ENCODE measurements at regions not wholly inside any gene's neighbourhood (a gene's known extent, or its start where the extent isn't known, plus 50 kb on each side); places are given as distances from the start of the nearest gene placed in this dataset.

DNA sequence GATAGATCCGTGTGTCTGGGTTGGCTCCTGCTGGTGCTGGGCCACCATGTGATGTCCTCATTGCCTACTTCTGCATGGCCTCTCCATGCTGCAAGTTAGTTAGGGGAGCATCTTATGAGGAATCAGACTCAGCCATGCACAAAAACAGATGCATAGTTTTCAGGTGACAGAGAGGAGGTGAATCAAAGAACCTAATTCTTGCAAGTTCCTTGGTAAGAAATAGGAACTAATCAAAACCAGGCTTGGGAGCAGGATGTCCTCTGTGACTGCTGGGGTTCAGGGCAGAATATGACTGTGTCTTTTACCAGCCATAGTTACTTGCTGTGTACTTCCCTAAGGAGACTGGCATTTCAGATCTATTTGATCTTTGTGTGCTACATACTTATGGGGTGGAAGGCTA, 61.6 kb downstream of the C9orf152 start:
- DNase-seq (no peak), FAIRE-seq (no peak)
- Histone ChIP-seq H3K9me3 (ENCODE audit: control insufficient read depth in 2 of 2, insufficient read depth in 1 of 2, low read depth in 1 of 2, low read length in 1 of 2) (peaks cover 0 to 3% of the 10 kb centered on the region in 2 donors), H3K4me1 (ENCODE audit: control insufficient read depth in 3 of 3, insufficient read depth in 2 of 3, low read depth in 1 of 3, low read length in 2 of 3) (peaks cover 0 to 8% (median 5%) of the 10 kb centered on the region in 3 donors), H3K4me3 (ENCODE audit: low read depth in 1 of 3, low read length in 3 of 3) (no peak overlapping the region), H3K27ac (ENCODE audit: low read depth in 1 of 3, low read length in 2 of 3) (no peak overlapping the region), H3K27me3 (ENCODE audit: control insufficient read depth in 3 of 3, insufficient read depth in 3 of 3, low read length in 3 of 3) (no peaks in the 10 kb centered on the region), H3K36me3 (ENCODE audit: control insufficient read depth in 3 of 3, insufficient read depth in 2 of 3, low read depth in 1 of 3, low read length in 3 of 3) (peaks cover 0 to 7% (median 0%) of the 10 kb centered on the region in 3 donors)
- 69 to 84% (median 81%) methylated on average over 1 of the region's 1 CpG for WGBS, 3 donors

- Histone ChIP-seq H3K9me3 (ENCODE audit: control insufficient read depth in 2 of 2, insufficient read depth in 1 of 2, low read depth in 1 of 2, low read length in 1 of 2) (peaks cover 0 to 3% of the 10 kb centered on the region in 2 donors), H3K4me3 (ENCODE audit: low read depth in 1 of 3, low read length in 3 of 3) (no peak overlapping the region), H3K27ac (ENCODE audit: low read depth in 1 of 3, low read length in 2 of 3) (peak overlapping the region in 1 of 3 donors; percentile 75), H3K4me1 (ENCODE audit: control insufficient read depth in 3 of 3, insufficient read depth in 2 of 3, low read depth in 1 of 3, low read length in 2 of 3) (peaks cover 0 to 3% (median 0%) of the 10 kb centered on the region in 3 donors), H3K36me3 (ENCODE audit: control insufficient read depth in 3 of 3, insufficient read depth in 2 of 3, low read depth in 1 of 3, low read length in 3 of 3) (peaks cover 0 to 12% (median 0%) of the 10 kb centered on the region in 3 donors), H3K27me3 (ENCODE audit: control insufficient read depth in 3 of 3, insufficient read depth in 3 of 3, low read length in 3 of 3) (no peaks in the 10 kb centered on the region)
- WGBS, 3 donors, result 39 to 80% (median 53%) methylated on average over 7 of the region's 7 CpGs
- no peak for DNase-seq
- FAIRE-seq, result no peak
These were observed 59.6 kb downstream of the C9orf152 start for GRCh38 chr9:110148384-110148783.

GRCh38 chr9:110148891-110149290, 59.1 kb downstream of the C9orf152 start:
- no peak for DNase-seq

More at GRCh38 chr9:110148891-110149290, 59.1 kb downstream of the C9orf152 start:
- peak overlapping the region in 1 of 3 donors; percentile 78 for H3K27ac ChIP-seq (ENCODE audit: low read depth in 1 of 3, low read length in 2 of 3)
- peaks cover 0 to 12% (median 0%) of the 10 kb centered on the region in 3 donors for H3K36me3 ChIP-seq (ENCODE audit: control insufficient read depth in 3 of 3, insufficient read depth in 2 of 3, low read depth in 1 of 3, low read length in 3 of 3)
- H3K9me3 ChIP-seq (ENCODE audit: control insufficient read depth in 2 of 2, insufficient read depth in 1 of 2, low read depth in 1 of 2, low read length in 1 of 2), result peaks cover 0 to 3% of the 10 kb centered on the region in 2 donors
- FAIRE-seq, result no peak
- no peaks in the 10 kb centered on the region for H3K27me3 ChIP-seq (ENCODE audit: control insufficient read depth in 3 of 3, insufficient read depth in 3 of 3, low read length in 3 of 3)
- 38 to 79% (median 73%) methylated on average over 4 of the region's 4 CpGs for WGBS, 3 donors
- H3K4me1 ChIP-seq (ENCODE audit: control insufficient read depth in 3 of 3, insufficient read depth in 2 of 3, low read depth in 1 of 3, low read length in 2 of 3), result no peaks in the 10 kb centered on the region
- no peak overlapping the region for H3K4me3 ChIP-seq (ENCODE audit: low read depth in 1 of 3, low read length in 3 of 3)

All from small intestine (tissue), 7 donors.